DMS 273 treated with DMSO at 0.1 percent for 48 hours (cell line): ENCODE measurements at regions not wholly inside any gene's neighbourhood (a gene's known extent, or its start where the extent isn't known, plus 50 kb on each side); places are given as distances from the start of the nearest gene placed in this dataset.

ENCODE experiments used
- DNase-seq: peaks from one replicate; lab custom pipeline; 2025; lab: John Stamatoyannopoulos, UW

DNA sequence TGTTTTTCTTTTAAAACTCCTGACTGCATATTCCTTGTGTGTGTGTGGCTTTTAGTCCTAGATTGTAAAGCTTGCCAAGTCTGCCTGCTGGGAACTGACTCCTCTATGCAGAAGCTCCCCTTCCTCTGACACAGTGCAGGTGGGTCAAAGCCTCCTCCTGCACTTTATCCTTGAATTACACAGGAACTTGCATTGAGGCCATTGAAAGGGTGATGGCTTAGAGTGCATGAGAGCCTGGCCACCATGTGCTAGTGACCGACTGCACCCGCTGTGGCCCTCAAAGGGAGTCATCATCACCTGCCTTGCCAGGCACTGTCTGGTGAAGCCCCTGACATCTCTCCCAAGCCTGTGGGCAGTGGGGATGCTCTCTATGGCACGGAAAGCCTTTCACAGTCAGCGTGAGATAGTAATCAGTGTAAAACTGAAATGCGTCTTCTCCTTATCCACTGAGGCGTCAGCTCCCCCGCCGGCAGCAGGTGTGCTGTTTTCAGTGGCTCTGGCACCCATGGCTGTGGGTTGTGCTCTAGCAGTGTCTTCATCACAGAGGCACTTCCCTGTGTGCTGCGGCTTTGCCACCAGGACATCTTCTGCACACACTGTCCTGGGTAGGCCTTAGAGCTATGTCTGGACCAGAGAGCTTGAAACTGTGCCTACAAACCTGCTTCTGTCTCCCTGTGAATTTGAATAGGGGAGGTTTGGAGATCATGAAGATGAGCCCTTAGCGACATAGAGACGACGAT, 87.9 kb downstream of the THBS2 start:
- DNase-seq, result no peak

DNA sequence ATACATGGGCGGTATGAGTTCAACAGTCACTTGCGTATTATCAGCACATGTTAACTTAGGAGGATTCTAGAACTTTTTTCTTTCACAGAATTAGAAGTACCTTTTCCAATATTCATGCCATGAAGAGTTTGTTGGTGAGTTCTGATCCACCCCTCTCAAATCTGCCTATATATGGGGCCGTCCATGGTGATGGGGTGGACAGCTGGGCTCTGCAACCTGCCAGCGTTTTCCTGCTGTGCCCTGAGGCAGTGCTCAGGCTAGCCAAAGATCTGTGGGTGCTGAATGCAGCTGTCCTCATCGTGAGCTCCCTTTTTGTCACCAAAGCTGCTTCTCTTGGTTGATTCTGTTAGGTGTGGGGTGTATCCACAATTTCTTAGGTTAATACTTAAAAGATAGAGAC, 88.7 kb downstream of the THBS2 start:
- no peak for DNase-seq

DNA sequence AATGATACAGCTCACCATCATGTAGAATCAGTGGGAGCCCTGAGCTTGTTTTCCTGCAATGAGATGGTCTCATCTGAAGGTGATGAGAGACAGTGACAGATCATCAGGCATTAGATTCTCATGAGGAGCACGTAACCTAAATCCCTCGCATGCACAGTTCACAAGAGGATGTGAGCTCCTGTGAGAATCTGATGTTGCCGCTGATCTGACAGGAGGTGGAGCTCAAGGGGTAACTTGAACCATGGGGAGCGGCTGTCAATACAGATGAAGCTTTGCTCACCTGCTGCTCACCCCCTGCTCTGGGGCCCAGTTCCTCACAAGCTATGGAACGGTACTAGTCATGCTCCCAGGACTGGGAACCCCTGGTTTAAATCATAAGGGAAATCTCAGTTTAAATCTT, 89.2 kb downstream of the THBS2 start:
- no peak for DNase-seq

GRCh38 chr6:169163411-169163901, 90.2 kb downstream of the THBS2 start:
- DNase-seq, result no peak

DNA sequence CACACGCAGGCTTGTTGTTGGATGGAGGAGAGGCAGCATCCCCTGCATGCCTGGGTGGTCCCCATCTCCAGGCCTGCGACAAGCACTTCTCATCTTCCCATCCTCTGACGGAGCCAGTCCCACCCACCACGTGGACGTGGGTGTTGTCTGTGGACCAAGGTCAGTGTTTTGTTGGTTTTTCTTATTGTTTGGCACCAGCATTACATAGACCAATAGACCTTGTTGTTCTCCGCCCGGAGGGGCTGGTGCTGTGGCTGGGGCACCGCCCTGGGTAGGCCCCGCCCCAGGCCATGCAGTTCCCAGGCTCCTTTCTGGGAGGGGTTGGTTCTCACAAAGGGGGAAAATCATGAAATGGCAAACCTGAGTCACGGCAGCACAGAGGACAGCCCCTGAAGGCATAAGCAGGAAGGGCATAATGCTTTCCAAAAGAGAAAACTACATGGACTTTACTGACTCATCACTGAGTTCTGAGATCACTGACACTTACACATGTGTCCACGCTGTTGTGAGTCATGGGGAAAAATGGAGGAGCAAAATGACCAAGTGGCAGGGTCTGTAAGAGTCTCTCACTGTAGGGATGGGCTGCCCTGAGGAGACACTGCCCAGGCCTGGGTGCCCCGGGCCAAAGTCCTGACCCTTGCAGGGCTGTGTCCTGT, 90.8 kb downstream of the THBS2 start:
- no peak for DNase-seq

DNA sequence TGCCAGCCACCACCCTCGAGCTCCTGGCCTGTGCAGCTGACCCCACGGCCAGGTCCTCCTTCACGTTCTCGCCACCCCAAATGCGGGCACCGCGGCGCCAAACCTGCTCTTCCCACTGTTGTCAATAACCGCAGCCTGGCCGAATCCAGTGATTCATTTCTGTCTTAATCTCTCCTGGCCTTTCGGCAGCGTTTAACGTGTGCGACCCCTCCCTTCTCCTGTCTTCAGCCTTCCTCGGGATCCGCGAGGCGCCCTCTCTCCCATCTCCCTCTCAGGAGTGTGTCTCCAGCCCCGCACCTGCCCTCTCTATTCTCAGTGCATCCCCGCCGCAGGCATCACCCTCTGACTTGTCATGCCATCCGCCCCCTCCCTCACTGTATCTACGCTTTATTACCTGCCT, 91.4 kb downstream of the THBS2 start:
- no peak for DNase-seq

DNA sequence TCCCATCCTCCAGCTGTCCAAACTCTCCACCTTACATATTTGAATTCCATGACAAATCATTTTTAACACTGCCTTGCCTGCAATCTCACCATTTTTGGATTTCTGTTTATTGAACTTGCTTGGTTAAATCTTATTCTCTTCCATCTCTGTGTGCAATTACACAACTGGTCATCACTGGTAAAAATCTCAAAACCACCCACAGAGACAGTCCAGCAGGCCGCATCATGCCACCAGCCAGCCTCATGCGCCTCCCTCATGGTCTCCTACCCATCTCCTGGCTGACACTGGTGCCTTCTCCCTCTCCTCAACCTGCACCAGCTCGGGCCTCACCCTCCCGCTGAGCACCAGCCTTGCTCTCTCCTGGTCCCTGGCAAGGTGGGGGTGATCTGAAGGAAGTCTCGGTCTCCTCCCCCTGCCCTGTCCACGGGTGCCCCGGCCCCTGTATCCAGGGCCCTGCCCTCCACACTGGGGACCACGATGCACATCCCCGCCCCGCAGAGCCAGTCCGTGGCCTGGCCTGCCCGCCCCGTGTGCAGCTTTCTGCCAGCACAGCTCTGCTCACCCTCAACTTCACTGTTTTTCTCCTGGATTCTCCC, 92.0 kb downstream of the THBS2 start:
- no peak for DNase-seq

DNA sequence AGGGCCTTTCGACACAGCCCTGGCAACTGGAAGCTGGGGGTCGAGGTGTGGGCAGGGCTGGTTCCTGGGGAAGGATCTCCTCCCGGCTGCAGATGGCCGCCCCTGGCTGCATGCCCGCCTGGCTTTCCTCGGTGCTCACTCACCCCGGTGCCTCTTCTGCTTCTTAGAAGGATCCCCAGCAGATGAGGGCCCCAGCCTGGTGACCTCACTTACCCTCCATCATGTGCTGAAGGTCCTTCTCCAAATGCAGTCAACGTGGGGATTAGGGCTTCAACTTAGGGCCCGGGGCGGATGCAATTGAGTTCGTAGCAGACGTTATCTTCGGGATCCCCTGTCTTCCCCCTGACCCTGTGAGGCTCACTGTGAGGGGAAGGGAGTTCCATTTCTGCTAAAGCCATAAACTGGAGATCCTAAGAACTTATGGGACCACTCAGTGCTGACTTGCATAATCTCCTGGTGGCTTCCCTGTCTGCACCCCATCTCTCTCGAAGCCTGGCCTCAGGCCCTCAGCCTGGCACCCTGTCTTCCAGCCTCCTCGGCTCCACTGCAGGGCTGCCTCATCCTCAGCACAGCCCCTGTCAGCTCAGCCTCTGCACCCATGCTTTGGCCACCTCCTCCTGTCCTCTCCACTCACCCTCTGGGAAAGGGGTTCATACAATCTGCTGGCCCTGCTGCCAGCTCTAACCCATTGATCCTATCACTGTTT, 92.6 kb downstream of the THBS2 start:
- DNase-seq, result no peak

DNA sequence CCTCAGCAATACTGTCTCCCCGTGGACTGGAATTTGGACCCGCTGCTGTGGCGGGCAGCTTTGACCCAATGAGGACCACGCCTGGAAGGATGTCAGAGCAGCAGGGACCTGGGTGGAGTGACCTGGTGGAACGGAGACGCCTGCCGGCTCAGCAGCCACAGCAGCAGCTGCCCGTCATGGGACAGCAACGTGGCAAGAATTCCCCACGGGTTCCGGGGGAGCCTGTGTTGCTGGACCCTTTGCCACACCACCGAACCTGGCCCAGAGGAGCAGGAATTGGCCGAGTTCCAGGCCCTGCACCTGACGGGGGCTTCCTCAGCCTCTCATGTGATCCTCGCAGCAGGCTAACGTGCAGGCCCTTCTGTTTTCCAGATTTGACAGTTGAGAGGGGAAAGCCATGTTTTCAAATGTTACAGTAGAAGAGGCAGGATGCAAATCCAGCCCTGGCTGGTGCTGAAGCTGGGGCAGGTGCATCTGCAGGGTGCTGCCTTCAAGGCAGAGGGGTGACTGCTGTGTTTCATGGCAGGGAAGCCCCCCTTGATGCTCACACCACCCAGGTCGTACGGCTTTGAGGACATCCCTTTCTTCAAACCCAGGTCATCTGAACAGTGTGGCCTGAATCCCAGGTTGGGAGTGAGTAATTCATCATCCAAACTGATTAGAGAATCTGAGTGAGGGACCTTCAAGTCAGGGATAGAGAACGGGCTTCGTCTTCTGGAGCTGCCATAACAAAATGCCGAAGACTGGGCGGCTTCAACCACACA, 93.4 kb downstream of the THBS2 start:
- DNase-seq, result no peak

- DNase-seq, result no peak
These were observed 94.3 kb downstream of the THBS2 start for GRCh38 chr6:169159331-169159730.

DNA sequence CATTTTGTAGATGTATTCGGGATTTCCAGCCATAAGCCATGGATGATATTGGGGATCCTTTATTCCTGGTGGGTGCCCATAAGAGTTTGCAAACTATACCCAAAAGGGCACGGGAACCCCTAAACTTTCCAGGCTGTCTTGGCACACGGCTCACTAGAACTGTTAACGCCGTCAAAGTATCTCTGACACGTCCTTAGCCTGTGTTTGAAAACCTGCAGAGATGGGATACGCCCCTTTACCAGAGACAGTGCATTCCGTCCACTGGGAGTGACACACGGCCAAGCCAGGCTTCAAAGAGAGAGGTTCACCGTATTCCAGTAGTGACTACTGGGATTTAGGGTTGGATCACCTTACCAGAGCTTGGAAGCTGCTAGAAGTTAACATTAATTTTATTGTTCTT, 95.0 kb downstream of the THBS2 start:
- DNase-seq, result no peak

DNA sequence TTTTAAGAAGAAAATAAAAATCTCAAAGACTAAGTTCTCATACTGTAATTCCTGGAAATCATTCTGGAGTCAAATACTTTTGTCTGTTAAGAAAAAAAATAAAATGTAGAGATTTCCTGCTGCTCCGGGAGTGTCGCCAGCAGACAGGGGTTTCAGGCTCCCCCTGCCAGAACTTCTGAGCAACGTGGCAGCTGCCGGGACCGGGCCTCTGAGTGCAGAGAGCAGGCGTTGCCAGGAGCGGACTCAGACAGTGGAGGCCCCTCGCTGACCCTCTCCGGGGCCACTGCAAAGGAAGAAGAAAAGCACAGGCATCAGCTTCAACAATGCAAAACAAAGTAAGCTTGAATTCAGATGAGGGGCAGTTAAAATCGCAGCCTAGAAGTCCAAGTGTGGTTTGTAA, 95.5 kb downstream of the THBS2 start:
- DNase-seq, result no peak

DNA sequence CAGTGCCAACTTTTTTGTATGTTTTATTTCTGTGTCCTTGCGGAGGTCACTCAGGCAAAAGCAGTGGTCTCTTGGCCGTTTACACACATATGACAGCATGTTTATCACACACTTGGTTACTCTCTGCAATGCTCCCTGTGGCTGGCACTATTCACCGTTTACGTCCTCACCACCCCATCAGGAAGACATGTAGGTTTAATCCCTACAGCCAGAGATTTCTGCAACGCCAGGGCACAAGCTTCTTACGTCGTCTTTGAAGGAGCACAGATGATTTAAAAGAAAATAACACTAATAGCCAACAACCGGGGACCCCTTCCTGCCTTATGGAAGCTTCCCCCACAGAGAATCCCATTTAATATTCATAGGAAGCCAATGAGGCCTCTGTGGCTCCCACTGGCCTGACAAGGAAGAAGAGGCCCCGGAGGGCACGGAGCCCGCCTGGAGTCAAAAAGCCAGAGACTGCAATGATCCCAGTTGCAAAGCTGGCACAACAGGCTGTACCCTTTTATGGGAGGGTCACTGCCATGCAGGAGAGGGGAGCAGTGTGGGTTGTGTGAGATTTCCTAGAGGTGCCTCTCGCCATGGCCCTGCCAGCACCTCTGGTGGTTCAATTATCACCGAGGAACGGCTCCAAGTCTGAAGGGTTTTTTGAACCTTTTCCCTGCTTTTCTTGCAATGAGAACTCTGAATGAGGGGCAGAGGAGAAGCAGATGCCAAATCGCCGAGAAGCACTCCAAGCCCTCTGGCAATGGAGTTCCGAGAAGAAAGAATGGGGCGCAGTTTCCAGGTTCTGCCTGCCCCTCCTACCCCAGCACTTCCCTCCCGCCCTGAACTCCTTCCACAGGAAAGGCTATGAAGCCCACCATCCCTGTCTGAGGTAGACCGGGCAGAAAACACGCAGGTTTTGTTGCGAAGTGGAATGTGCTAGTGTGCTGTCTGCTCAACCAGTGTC, 96.2 kb downstream of the THBS2 start:
- no peak for DNase-seq

DNA sequence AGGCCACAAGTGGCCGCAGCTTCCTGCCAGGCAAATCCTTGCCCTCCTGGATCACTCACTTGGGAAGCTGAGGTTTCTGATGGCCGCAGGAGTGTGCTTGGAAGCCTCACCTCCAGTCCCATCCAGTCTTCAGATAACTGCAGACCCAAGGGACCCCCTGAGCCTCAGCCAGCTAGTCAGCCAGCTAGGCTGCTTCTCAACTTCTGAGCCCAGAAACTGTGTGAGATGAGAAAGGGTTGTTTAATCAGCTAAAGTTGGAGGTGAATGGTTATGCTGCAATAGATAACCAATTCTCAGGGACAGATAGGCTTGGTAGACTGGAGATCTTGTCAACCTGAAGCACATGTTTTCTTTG, 96.9 kb downstream of the THBS2 start:
- DNase-seq, result no peak

- no peak for DNase-seq
These were observed 97.4 kb downstream of the THBS2 start for GRCh38 chr6:169156108-169156792.

DNA sequence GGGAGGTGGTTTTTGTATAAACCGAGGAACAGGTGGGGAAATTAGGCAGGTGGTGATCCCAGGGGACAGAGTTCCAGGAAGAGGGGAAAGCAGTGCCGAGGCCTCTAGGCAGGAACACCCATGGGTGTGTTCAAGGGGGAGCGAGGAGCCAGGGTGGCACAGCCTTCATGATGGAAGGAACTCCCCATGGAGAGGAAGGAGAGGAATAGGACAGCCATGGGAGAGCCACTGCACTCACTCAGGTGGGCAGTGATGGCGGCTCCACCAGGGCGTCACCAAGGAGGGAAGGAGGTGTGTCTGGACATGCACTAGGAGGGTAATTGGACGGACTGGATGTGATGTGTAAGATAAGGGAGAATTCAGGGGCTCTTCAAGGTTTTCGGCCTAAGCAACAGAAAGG, 98.2 kb downstream of the THBS2 start:
- DNase-seq, result no peak

DNA sequence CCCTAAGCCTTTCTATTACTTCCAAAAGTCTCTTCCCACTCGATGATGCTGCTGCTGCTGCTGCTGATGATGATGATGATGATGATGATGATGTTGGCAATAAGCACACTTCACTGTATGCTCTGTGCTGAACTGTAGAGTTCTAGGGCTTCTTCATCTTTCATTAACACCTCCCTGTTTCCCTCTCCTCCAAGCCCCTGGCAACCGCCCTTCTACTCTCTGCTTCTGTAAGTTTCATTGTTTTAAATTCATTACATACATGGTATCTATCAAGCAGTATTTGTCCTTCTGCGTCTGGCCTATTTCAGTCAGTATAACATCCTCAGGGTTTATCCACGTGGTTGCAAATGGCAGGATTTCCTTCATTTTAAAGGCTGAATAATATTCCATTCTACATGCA, 100.2 kb downstream of the THBS2 start:
- no peak for DNase-seq

- no peak for DNase-seq
These were observed 107.1 kb downstream of the THBS2 start for GRCh38 chr6:169146521-169146920.

- no peak for DNase-seq
These were observed 107.6 kb downstream of the THBS2 start for GRCh38 chr6:169145991-169146501.

DNA sequence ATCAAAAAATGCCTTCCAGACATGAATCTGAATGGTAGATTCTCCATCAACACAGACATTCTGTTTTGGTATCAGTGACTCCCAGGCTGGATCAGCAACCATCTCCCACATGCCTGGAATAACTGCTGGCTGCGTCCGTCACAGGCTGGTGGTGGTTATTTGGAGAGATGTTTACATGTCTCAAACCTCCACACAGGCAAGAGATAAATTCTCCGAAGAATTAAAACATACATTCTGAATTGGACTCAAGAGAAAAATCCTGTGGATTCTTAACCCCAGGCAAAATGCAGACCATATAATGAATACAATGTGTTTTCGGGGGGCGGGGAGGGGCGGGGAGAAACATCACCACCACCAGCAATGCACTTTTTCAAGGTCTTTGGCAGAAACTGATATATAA, 108.2 kb downstream of the THBS2 start:
- DNase-seq, result no peak
